H1 (cell line): ENCODE measurements at regions not wholly inside any gene's neighbourhood (a gene's known extent, or its start where the extent isn't known, plus 50 kb on each side); places are given as distances from the start of the nearest gene placed in this dataset.

Source experiments
- CHD7 ChIP-seq: fragments of 300-600 bp; sonication (generic); IDR thresholded peaks from 2 replicates; pipeline ENCODE4 v1.7.1; 2012; ENCODE audit warnings: low read length, moderate library complexity, mild to moderate bottlenecking, inconsistent platforms; ENCODE audit not compliant: insufficient replicate concordance
- KDM4A ChIP-seq: IDR thresholded peaks from one replicate; pipeline ENCODE4 v1.7.1; 2012; ENCODE audit warnings: low read depth, mild to moderate bottlenecking, moderate library complexity, low read length, inconsistent platforms; ENCODE audit not compliant: severe bottlenecking
- RXRA ChIP-seq: IDR thresholded peaks from 2 replicates; pipeline ENCODE4 v1.6.1; 2011; ENCODE audit warnings: low read depth, mild to moderate bottlenecking, low read length, moderate library complexity; ENCODE audit not compliant: insufficient read depth

GRCh38 chrX:44470816-44471215, 71.8 kb downstream of the FUNDC1 start (continued):
- no peak for TF ChIP-seq CHD7
- TF ChIP-seq KDM4A, result no peak
- no peak for TF ChIP-seq RXRA
